ENCODE measurements at regions not wholly inside any gene's neighbourhood (a gene's known extent, or its start where the extent isn't known, plus 50 kb on each side); places are given as distances from the start of the nearest gene placed in this dataset.

DNA sequence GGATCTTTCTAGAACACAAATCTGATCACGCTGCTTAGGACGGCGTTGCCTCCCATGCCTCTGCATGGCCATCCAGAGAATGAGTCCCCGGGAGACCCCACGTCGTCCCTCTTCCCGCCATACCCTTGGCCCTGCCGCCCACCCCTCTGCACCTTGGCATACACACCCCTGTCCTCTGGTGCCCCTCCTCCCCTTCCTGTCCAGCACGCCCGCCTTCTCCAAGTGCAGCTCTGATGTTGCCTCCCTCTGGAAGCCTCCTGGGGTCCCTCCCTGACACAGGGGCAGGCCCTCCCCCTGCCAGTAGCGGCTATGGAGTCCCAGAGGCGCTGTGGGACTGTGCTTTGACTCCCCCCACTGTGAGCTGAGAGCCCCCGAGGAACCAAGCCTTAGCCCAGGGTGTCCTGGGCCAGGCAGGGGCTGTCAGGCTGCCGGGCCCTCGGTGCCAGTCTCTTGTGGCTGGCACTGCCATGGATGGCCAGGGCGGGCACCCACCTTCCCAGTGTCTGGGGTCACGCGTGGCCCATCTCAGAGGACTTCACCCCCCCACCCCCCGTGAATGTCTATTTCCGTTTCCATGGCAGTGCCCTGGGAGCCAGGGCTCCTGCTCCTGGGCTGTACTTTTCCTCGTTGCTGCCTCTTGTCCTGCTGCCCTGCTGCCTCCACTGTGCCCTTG is 70.5 kb upstream of the RNU6ATAC start:
- DNase-seq (ENCODE audit: extremely low read depth in 1 of 4, low spot score in 3 of 4) (no peak), FAIRE-seq (no peak), ATAC-seq (no peak)
- peaks cover 9% of the 10 kb centered on the region; the same call in 1 of the 2 replicates for H4K20me1 ChIP-seq (replicated peaks; ENCODE audit: control insufficient read depth, insufficient read depth, low read length)
- H3K4me3 ChIP-seq: no peak overlapping the region
- no peak overlapping the region for H3K4me2 ChIP-seq (ENCODE audit: insufficient read depth, low read length)
- peaks cover 7% of the 10 kb centered on the region for H3K9me1 ChIP-seq (ENCODE audit: control insufficient read depth, insufficient read depth, low read length)
- intact Hi-C loops (cut with micrococcal nuclease): no loop called here
- BruUV-seq (replicated peaks): no TSS peak
- H3K79me2 ChIP-seq (ENCODE audit: control insufficient read depth, insufficient read depth, low read length): no peaks in the 10 kb centered on the region
- no peak overlapping the region for H2AFZ ChIP-seq (ENCODE audit: low read depth, low read length)
- no peaks in the 10 kb centered on the region for H3K9me3 ChIP-seq (replicated peaks; ENCODE audit: control insufficient read depth, insufficient read depth, low read depth, low read length)
- no peak overlapping the region for H3K27ac ChIP-seq (ENCODE audit: extremely low read depth, low read depth, low read length)
- ChIA-PET POLR2A (interaction anchor here (0.6 kb wide), 1 partner anchor 848 kb away, joined by 3 read pairs; no protein-coding TSS in a partner anchor), CTCF (ENCODE audit: low intra/inter-chr PET ratio) (no interaction called here)
- no peaks in the 10 kb centered on the region for H3K36me3 ChIP-seq (ENCODE audit: control insufficient read depth, insufficient read depth, low read length)
- H3K9ac ChIP-seq (ENCODE audit: insufficient read depth in 1 of 2, low read depth in 2 of 2, low read length in 2 of 2): no peak overlapping the region
- H3K4me1 ChIP-seq (replicated peaks in 1 of 2; ENCODE audit: control insufficient read depth in 2 of 2, insufficient read depth in 2 of 2, low read length in 2 of 2): peaks cover 0 to 20% of the 10 kb centered on the region in 2 experiments; a peak in 2 of 5 replicates
- peaks cover 13 to 59% of the 10 kb centered on the region in 2 experiments for H3K27me3 ChIP-seq (ENCODE audit: control insufficient read depth in 2 of 2, insufficient read depth in 2 of 2, low read length in 2 of 2)
- TF ChIP-seq JUNB (CRISPR knock-in tag; conservative IDR thresholded peaks at IDR 0.05): no peak
- TF ChIP-seq NR1H2 (CRISPR knock-in tag; IDR thresholded peaks at IDR 0.05): no peak
- TF ChIP-seq ZNF274 (IDR thresholded peaks at IDR 0.05; ENCODE audit: borderline replicate concordance, low read depth, low read length): no peak
- TF ChIP-seq GTF2A2 (tag; IDR thresholded peaks at IDR 0.05): no peak
- TF ChIP-seq, protein P1, sequence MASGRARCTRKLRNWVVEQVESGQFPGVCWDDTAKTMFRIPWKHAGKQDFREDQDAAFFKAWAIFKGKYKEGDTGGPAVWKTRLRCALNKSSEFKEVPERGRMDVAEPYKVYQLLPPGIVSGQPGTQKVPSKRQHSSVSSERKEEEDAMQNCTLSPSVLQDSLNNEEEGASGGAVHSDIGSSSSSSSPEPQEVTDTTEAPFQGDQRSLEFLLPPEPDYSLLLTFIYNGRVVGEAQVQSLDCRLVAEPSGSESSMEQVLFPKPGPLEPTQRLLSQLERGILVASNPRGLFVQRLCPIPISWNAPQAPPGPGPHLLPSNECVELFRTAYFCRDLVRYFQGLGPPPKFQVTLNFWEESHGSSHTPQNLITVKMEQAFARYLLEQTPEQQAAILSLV (tag; IDR thresholded peaks at IDR 0.05): no peak
- no peak for TF ChIP-seq TEAD2 (tag; IDR thresholded peaks at IDR 0.05)
- no peak for TF ChIP-seq ZEB2 (IDR thresholded peaks at IDR 0.05)
- TF ChIP-seq, protein P2, sequence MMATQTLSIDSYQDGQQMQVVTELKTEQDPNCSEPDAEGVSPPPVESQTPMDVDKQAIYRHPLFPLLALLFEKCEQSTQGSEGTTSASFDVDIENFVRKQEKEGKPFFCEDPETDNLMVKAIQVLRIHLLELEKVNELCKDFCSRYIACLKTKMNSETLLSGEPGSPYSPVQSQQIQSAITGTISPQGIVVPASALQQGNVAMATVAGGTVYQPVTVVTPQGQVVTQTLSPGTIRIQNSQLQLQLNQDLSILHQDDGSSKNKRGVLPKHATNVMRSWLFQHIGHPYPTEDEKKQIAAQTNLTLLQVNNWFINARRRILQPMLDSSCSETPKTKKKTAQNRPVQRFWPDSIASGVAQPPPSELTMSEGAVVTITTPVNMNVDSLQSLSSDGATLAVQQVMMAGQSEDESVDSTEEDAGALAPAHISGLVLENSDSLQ (IDR thresholded peaks at IDR 0.05): no peak
- TF ChIP-seq SPI1 (IDR thresholded peaks at IDR 0.05; ENCODE audit: borderline replicate concordance, low read depth, low read length): no peak
- TF ChIP-seq ZNF778 (CRISPR knock-in tag; IDR thresholded peaks at IDR 0.05): no peak
- TF ChIP-seq ZNF586 (CRISPR knock-in tag; conservative IDR thresholded peaks at IDR 0.05): no peak
- TF ChIP-seq, protein P3, sequence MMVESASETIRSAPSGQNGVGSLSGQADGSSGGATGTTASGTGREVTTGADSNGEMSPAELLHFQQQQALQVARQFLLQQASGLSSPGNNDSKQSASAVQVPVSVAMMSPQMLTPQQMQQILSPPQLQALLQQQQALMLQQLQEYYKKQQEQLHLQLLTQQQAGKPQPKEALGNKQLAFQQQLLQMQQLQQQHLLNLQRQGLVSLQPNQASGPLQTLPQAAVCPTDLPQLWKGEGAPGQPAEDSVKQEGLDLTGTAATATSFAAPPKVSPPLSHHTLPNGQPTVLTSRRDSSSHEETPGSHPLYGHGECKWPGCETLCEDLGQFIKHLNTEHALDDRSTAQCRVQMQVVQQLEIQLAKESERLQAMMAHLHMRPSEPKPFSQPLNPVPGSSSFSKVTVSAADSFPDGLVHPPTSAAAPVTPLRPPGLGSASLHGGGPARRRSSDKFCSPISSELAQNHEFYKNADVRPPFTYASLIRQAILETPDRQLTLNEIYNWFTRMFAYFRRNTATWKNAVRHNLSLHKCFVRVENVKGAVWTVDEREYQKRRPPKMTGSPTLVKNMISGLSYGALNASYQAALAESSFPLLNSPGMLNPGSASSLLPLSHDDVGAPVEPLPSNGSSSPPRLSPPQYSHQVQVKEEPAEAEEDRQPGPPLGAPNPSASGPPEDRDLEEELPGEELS (CRISPR knock-in tag; IDR thresholded peaks at IDR 0.05; ENCODE audit: borderline replicate concordance): no peak
- TF ChIP-seq XRCC5 (IDR thresholded peaks at IDR 0.05; ENCODE audit: low read depth, low read length): no peak
- TF ChIP-seq ZNF699 (CRISPR knock-in tag; IDR thresholded peaks at IDR 0.05; ENCODE audit: insufficient replicate concordance): no peak
- no peak for TF ChIP-seq MAFK (IDR thresholded peaks at IDR 0.05; ENCODE audit: low read length)
- no peak for TF ChIP-seq CC2D1A (IDR thresholded peaks at IDR 0.05)
- TF ChIP-seq KAT8 (IDR thresholded peaks at IDR 0.05; ENCODE audit: low read depth): no peak
- 1% methylated on average over 14 of the region's 21 CpGs for WGBS (ENCODE audit: insufficient coverage, low coverage, missing lambda C conversion rate)
- in situ Hi-C loops (cut with MboI): no loop called here
